Fibroblast of lung (primary cell): ENCODE measurements at regions not wholly inside any gene's neighbourhood (a gene's known extent, or its start where the extent isn't known, plus 50 kb on each side); places are given as distances from the start of the nearest gene placed in this dataset.

Experiments used
- DNase-seq, 2 donors: peaks; one replicate each; pipeline versions ENCODE4 v3.0.0 to v3.0.0-alpha.2; 2010; ENCODE audit warnings: low read depth in 2 of 2
- H2AFZ ChIP-seq: 2 replicates; pipeline ENCODE4 v1.5.1; 2012; ENCODE audit warnings: low read length, control low read depth, inconsistent platforms
- H3K27ac ChIP-seq: 2 replicates; pipeline ENCODE4 v1.5.1; 2011; ENCODE audit warnings: low read length, control low read depth; ENCODE audit not compliant: insufficient read depth
- H3K27me3 ChIP-seq: 2 replicates; pipeline ENCODE4 v1.5.1; 2011; ENCODE audit warnings: mild to moderate bottlenecking, low read length; ENCODE audit not compliant: control insufficient read depth, insufficient read depth
- H3K36me3 ChIP-seq: 2 replicates; pipeline ENCODE4 v1.5.1; 2011; ENCODE audit warnings: low read length; ENCODE audit not compliant: control insufficient read depth, insufficient read depth
- H3K4me1 ChIP-seq: 2 replicates; pipeline ENCODE4 v1.5.1; 2011; ENCODE audit warnings: low read length; ENCODE audit not compliant: control insufficient read depth, insufficient read depth; ENCODE audit errors: extremely low read depth
- H3K4me2 ChIP-seq: 2 replicates; pipeline ENCODE4 v1.5.1; 2011; ENCODE audit warnings: low read length, control low read depth; ENCODE audit not compliant: insufficient read depth; ENCODE audit errors: extremely low read depth
- H3K4me3 ChIP-seq, 4 experiments: fragments of 200-600 bp in 1 of 4; sonication (generic) in 1 of 4; replicated peaks in 1 of 4; 2 replicates each; pipeline ENCODE4 v1.5.1; 2011 to 2016; ENCODE audit warnings: low read length in 4 of 4, low read depth in 3 of 4, mild to moderate bottlenecking in 3 of 4, control low read depth in 2 of 4, inconsistent platforms in 1 of 4, mixed read lengths in 1 of 4; ENCODE audit not compliant: insufficient read depth in 1 of 4; ENCODE audit errors: control extremely low read depth in 1 of 4
- H3K79me2 ChIP-seq: 2 replicates; pipeline ENCODE4 v1.5.1; 2012; ENCODE audit warnings: mild to moderate bottlenecking, low read length, inconsistent platforms; ENCODE audit not compliant: control insufficient read depth, insufficient read depth
- H3K9ac ChIP-seq: 2 replicates; pipeline ENCODE4 v1.5.1; 2011; ENCODE audit warnings: mild to moderate bottlenecking, low read length, control low read depth; ENCODE audit not compliant: insufficient read depth
- H3K9me3 ChIP-seq: 2 replicates; pipeline ENCODE4 v1.5.1; 2012; ENCODE audit warnings: low read depth, low read length; ENCODE audit not compliant: control insufficient read depth, insufficient read depth
- H4K20me1 ChIP-seq: 2 replicates; pipeline ENCODE4 v1.5.1; 2011; ENCODE audit warnings: low read length; ENCODE audit not compliant: control insufficient read depth, insufficient read depth; ENCODE audit errors: extremely low read depth
- EZH2 ChIP-seq: IDR thresholded peaks from 2 replicates; pipeline ENCODE4 v1.5.1; 2012; ENCODE audit warnings: low read length, control low read depth, mild to moderate bottlenecking; ENCODE audit errors: missing control alignments
- TF ChIP-seq, protein P1 (sequence below), 2 donors: IDR thresholded peaks in 1 of 2; conservative IDR thresholded peaks in 1 of 2; 1 replicate in 1 of 2; 2 replicates in 1 of 2; pipeline ENCODE4 v1.5.1; 2011 to 2012; ENCODE audit warnings: low read length in 2 of 2, control low read depth in 1 of 2, inconsistent platforms in 1 of 2, low read depth in 1 of 2, mild to moderate bottlenecking in 1 of 2

DNA sequence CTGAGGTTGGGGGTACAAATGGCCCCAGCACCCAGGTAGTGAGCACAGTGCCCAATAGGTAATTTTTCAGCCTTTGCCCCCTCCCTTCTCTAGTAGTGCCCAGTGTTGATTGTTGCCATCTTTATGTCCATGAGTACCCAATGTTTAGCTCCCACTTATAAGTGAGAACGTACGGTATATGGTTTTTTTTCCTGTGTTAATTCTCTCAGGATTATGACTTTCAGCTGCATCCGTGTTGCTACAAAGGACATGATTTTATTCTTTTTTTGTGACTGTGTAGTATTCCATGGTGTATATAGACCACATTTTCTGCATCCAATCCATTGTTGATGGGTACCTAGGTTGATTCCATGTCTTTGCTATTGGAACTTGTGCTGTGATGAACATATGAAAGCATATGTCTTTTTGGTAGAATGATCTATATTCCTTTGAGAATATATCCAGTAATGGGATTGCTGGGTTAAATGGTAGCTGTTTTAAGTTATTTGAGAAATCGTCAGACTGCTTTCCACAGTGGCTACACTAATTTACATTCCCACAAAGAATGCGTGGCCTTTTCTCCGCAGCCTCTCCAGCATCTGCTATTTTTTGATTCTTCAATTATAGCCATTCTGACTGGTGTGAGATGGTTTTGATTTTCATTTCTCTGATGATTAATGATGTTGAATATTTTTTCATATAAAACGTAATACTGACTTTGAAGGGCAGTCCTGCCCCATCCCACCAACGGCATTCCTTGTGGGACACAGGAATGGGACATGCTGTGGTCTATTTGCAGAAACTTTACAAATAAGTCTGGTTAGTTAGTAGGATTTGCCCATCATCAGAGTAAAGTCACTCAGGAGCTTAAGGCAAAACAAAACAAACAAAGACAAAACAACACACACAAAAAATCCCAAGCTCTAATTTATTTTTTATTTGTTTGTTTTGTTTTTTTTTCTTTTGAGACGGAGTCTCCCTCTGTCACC is 135.0 kb downstream of the MYCN start:
- no peaks in the 10 kb centered on the region for H3K9me3 ChIP-seq
- no peaks in the 10 kb centered on the region for H3K27me3 ChIP-seq
- no peak overlapping the region for H3K4me3 ChIP-seq
- H3K27ac ChIP-seq, result no peak overlapping the region
- H3K36me3 ChIP-seq, result no peaks in the 10 kb centered on the region
- no peaks in the 10 kb centered on the region for H4K20me1 ChIP-seq
- no peak for TF ChIP-seq EZH2
- TF ChIP-seq, protein P1, sequence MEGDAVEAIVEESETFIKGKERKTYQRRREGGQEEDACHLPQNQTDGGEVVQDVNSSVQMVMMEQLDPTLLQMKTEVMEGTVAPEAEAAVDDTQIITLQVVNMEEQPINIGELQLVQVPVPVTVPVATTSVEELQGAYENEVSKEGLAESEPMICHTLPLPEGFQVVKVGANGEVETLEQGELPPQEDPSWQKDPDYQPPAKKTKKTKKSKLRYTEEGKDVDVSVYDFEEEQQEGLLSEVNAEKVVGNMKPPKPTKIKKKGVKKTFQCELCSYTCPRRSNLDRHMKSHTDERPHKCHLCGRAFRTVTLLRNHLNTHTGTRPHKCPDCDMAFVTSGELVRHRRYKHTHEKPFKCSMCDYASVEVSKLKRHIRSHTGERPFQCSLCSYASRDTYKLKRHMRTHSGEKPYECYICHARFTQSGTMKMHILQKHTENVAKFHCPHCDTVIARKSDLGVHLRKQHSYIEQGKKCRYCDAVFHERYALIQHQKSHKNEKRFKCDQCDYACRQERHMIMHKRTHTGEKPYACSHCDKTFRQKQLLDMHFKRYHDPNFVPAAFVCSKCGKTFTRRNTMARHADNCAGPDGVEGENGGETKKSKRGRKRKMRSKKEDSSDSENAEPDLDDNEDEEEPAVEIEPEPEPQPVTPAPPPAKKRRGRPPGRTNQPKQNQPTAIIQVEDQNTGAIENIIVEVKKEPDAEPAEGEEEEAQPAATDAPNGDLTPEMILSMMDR (conservative IDR thresholded peaks at IDR 0.05 in 1 of 2, IDR thresholded peaks at IDR 0.05 in 1 of 2; ENCODE audit: low read depth in 1 of 2, low read length in 2 of 2), result no peak
- no peak overlapping the region for H3K9ac ChIP-seq
- no peak for DNase-seq
- no peak overlapping the region for H2AFZ ChIP-seq
- no peak overlapping the region for H3K4me2 ChIP-seq
- no peaks in the 10 kb centered on the region for H3K4me1 ChIP-seq
- H3K79me2 ChIP-seq, result no peaks in the 10 kb centered on the region

DNA sequence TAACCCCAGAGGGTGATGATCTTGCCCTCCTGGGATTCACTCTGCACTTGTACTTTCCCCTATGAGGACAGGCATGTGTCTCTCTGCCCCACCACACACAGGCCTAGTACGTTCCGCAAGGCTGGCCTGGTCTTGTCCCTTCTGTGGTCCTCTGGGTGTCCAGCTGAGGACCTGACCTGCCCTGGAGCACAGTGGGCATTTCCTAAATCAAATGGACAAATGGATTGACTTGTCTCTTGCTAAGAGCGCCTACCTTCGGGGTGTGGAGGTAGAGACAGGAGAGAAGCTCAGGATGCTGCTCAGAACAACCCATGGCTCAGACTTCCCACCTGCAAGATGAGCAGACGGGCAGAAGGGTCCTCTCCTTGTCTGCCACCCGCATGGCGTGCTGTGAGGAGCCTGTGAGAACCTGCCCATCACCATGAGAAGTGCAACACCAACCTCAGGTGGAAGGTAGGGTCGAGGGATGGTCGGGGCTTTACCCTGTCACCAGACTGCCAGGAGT is 133.6 kb downstream of the MYCN start:
- no peak overlapping the region for H3K4me3 ChIP-seq
- no peaks in the 10 kb centered on the region for H4K20me1 ChIP-seq
- no peak overlapping the region for H2AFZ ChIP-seq
- H3K27me3 ChIP-seq, result no peaks in the 10 kb centered on the region
- H3K27ac ChIP-seq, result no peak overlapping the region
- H3K9me3 ChIP-seq, result no peaks in the 10 kb centered on the region
- no peak for DNase-seq
- TF ChIP-seq, protein P1 (conservative IDR thresholded peaks at IDR 0.05 in 1 of 2, IDR thresholded peaks at IDR 0.05 in 1 of 2; ENCODE audit: low read depth in 1 of 2, low read length in 2 of 2), result no peak
- no peak for TF ChIP-seq EZH2
- no peaks in the 10 kb centered on the region for H3K36me3 ChIP-seq
- H3K79me2 ChIP-seq, result no peaks in the 10 kb centered on the region
- H3K4me1 ChIP-seq, result no peaks in the 10 kb centered on the region
- no peak overlapping the region for H3K4me2 ChIP-seq
- no peak overlapping the region for H3K9ac ChIP-seq

DNA sequence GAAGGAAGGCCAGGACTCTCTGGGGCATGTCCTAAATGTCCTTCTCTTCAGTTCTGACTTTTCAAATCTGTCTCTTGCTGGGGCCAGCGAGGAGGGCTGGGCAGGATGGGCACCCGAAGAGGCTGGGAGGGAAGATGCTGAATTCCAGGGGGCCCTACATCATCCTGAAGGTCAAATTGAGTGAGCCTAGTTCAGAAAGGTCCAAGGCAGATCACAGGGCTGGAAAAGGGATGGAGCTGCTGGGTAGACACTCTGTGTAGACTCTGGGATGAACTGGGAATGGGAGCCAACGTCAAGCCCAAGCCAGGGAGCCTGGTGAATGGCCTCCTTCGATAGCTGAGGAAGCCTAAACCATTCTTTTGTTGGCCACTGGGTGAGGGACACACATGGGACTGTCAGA is 133.1 kb downstream of the MYCN start:
- no peak overlapping the region for H3K4me2 ChIP-seq
- H3K27ac ChIP-seq, result no peak overlapping the region
- no peak overlapping the region for H3K4me3 ChIP-seq
- H3K4me1 ChIP-seq, result no peaks in the 10 kb centered on the region
- no peaks in the 10 kb centered on the region for H3K79me2 ChIP-seq
- H2AFZ ChIP-seq, result no peak overlapping the region
- H3K36me3 ChIP-seq, result no peaks in the 10 kb centered on the region
- no peak for DNase-seq
- TF ChIP-seq, protein P1 (conservative IDR thresholded peaks at IDR 0.05 in 1 of 2, IDR thresholded peaks at IDR 0.05 in 1 of 2; ENCODE audit: low read depth in 1 of 2, low read length in 2 of 2), result no peak
- no peak for TF ChIP-seq EZH2
- H3K9ac ChIP-seq, result no peak overlapping the region
- no peaks in the 10 kb centered on the region for H3K27me3 ChIP-seq
- H3K9me3 ChIP-seq, result no peaks in the 10 kb centered on the region
- no peaks in the 10 kb centered on the region for H4K20me1 ChIP-seq
